Activated effector memory CD4-positive, alpha-beta T cell treated with anti-CD3 and anti-CD28 coated beads, Interleukin-2, amount 50 U/mL, for 16 hours (primary cell): ENCODE measurements at regions not wholly inside any gene's neighbourhood (a gene's known extent, or its start where the extent isn't known, plus 50 kb on each side); places are given as distances from the start of the nearest gene placed in this dataset.
"Not testable (repeated sequence)": the region's sequence is repeated elsewhere in the genome, so short reads cannot be mapped to it uniquely, and the experiment has no call there.

Source experiments
- DNase-seq: peaks from one replicate; pipeline ENCODE4 v3.0.0-alpha.2; 2020

GRCh38 chr19:14283813-14284520 is 78.0 kb upstream of the ADGRL1 start:
- DNase-seq = not testable (repeated sequence)

GRCh38 chr19:14279270-14279669 is 73.3 kb upstream of the ADGRL1 start:
- not testable (repeated sequence) for DNase-seq

- DNase-seq = no peak
Measured at GRCh38 chr19:14277608-14278007, 71.6 kb upstream of the ADGRL1 start.

- DNase-seq = not testable (repeated sequence)
Measured at GRCh38 chr19:14275823-14276222, 69.9 kb upstream of the ADGRL1 start.

GRCh38 chr19:14272623-14273022 is 66.7 kb upstream of the ADGRL1 start:
- DNase-seq = no peak

- DNase-seq = no peak
Measured at GRCh38 chr19:14271840-14272239, 65.9 kb upstream of the ADGRL1 start.

- DNase-seq = not testable (repeated sequence)
Measured at GRCh38 chr19:14270557-14270956, 64.6 kb upstream of the ADGRL1 start.

GRCh38 chr19:14267224-14267741 is 61.3 kb upstream of the ADGRL1 start:
- no peak for DNase-seq

GRCh38 chr19:14266208-14266607 is 60.2 kb upstream of the ADGRL1 start:
- not testable (repeated sequence) for DNase-seq

- DNase-seq = no peak
Measured at GRCh38 chr19:14265290-14266036, 59.5 kb upstream of the ADGRL1 start.

GRCh38 chr19:14255902-14256649 is 50.1 kb upstream of the ADGRL1 start:
- DNase-seq = not testable (repeated sequence)
